ENCODE measurements at regions not wholly inside any gene's neighbourhood (a gene's known extent, or its start where the extent isn't known, plus 50 kb on each side); places are given as distances from the start of the nearest gene placed in this dataset.

GRCh38 chr16:80202831-80203413 is 337.9 kb upstream of the DYNLRB2 start:
- no peak for TF ChIP-seq CTCF (IDR thresholded peaks at IDR 0.05; ENCODE audit: low read depth, low read length, poor library complexity, severe bottlenecking)
- TF ChIP-seq EZH2phosphoT487 (IDR thresholded peaks at IDR 0.05; ENCODE audit: borderline replicate concordance, low read length) = no peak

All from DOHH2 (cell line).